CD4-positive, CD25-positive, alpha-beta regulatory T cell (primary cell): ENCODE measurements at regions not wholly inside any gene's neighbourhood (a gene's known extent, or its start where the extent isn't known, plus 50 kb on each side); places are given as distances from the start of the nearest gene placed in this dataset.

ENCODE experiments used
- ATAC-seq, 2 donors: fragments of 150-1000 bp; cut with Tn5 transposase; one replicate each; pipeline ENCODE4 v1.10.0; 2021; ENCODE audit warnings: low read depth in 2 of 2, moderate number of reproducible peaks in 2 of 2, moderate library complexity in 1 of 2
- DNase-seq, 3 donors: peaks; one replicate each; pipeline versions ENCODE4 v3.0.0 to v3.0.0-alpha.2; 2012 to 2022; ENCODE audit warnings: mixed read lengths in 1 of 3
- H3K27ac ChIP-seq: one replicate; pipeline ENCODE4 v1.7.0; 2013; ENCODE audit warnings: mild to moderate bottlenecking, low read length; ENCODE audit not compliant: insufficient read depth, poor library complexity, severe bottlenecking
- H3K27me3 ChIP-seq: one replicate; pipeline ENCODE4 v1.7.0; 2013; ENCODE audit warnings: low read length; ENCODE audit not compliant: control insufficient read depth, insufficient read depth
- H3K36me3 ChIP-seq: one replicate; pipeline ENCODE4 v1.7.0; 2013; ENCODE audit warnings: mild to moderate bottlenecking, low read length, moderate library complexity; ENCODE audit not compliant: control insufficient read depth, insufficient read depth
- H3K4me1 ChIP-seq: 2 replicates; pipeline ENCODE4 v1.7.0; 2013; ENCODE audit warnings: mild to moderate bottlenecking, low read length; ENCODE audit not compliant: insufficient read depth, control insufficient read depth, poor library complexity, severe bottlenecking
- H3K4me3 ChIP-seq: one replicate; pipeline ENCODE4 v1.7.0; 2013; ENCODE audit warnings: low read depth, mild to moderate bottlenecking, low read length, moderate library complexity
- H3K9me3 ChIP-seq, 2 experiments: 1 replicate in 1 of 2; 2 replicates in 1 of 2; pipeline ENCODE4 v1.7.0; 2013; ENCODE audit warnings: low read length in 2 of 2, mild to moderate bottlenecking in 1 of 2, moderate library complexity in 1 of 2; ENCODE audit not compliant: control insufficient read depth in 2 of 2
- H3K27ac Mint-ChIP-seq, 3 donors: one replicate each; pipeline ENCODE4 v1.8.0; 2020 to 2022; ENCODE audit warnings: mild to moderate bottlenecking in 3 of 3, mixed read lengths in 3 of 3, moderate library complexity in 2 of 3
- H3K27me3 Mint-ChIP-seq: one replicate; pipeline ENCODE4 v1.8.0; 2022; ENCODE audit warnings: mild to moderate bottlenecking, mixed read lengths
- H3K36me3 Mint-ChIP-seq: one replicate; pipeline ENCODE4 v1.8.0; 2020; ENCODE audit warnings: mixed read lengths
- H3K4me1 Mint-ChIP-seq, 4 donors: one replicate each; pipeline ENCODE4 v1.8.0; 2020 to 2022; ENCODE audit warnings: mixed read lengths in 4 of 4, mild to moderate bottlenecking in 1 of 4
- H3K4me3 Mint-ChIP-seq, 4 donors: one replicate each; pipeline ENCODE4 v1.8.0; 2020 to 2022; ENCODE audit warnings: mild to moderate bottlenecking in 4 of 4, mixed read lengths in 4 of 4, moderate library complexity in 3 of 4
- H3K9me3 Mint-ChIP-seq, 7 donors: one replicate each; pipeline ENCODE4 v1.8.0; 2020 to 2022; ENCODE audit warnings: mixed read lengths in 7 of 7, mild to moderate bottlenecking in 3 of 7, moderate library complexity in 2 of 7

GRCh38 chr5:106906199-106906598, 764.5 kb downstream of the EFNA5 start:
- Histone ChIP-seq H3K4me3 (no peak overlapping the region), H3K9me3 (no peaks in the 10 kb centered on the region), H3K27me3 (no peaks in the 10 kb centered on the region), H3K27ac (no peak overlapping the region), H3K36me3 (no peaks in the 10 kb centered on the region), H3K4me1 (no peaks in the 10 kb centered on the region)
- no peaks in the 10 kb centered on the region for H3K36me3 Mint-ChIP-seq
- no peak for DNase-seq
- no peaks in the 10 kb centered on the region for H3K4me1 Mint-ChIP-seq
- no peak overlapping the region for H3K4me3 Mint-ChIP-seq
- no peak for ATAC-seq
- no peak overlapping the region for H3K27ac Mint-ChIP-seq
- H3K9me3 Mint-ChIP-seq = peaks cover 0 to 12% (median 3%) of the 10 kb centered on the region in 7 donors
- H3K27me3 Mint-ChIP-seq = no peaks in the 10 kb centered on the region

- Mint-ChIP-seq H3K36me3 (no peaks in the 10 kb centered on the region), H3K4me1 (no peaks in the 10 kb centered on the region)
Observed at GRCh38 chr5:106894964-106895363, 775.8 kb downstream of the EFNA5 start.

GRCh38 chr5:106882035-106882434, 788.7 kb downstream of the EFNA5 start:
- no peaks in the 10 kb centered on the region for H3K9me3 ChIP-seq
- Mint-ChIP-seq H3K4me1 (no peaks in the 10 kb centered on the region), H3K4me3 (no peak overlapping the region), H3K36me3 (no peaks in the 10 kb centered on the region), H3K27ac (no peak overlapping the region), H3K9me3 (peaks cover 0 to 8% (median 1%) of the 10 kb centered on the region in 7 donors), H3K27me3 (no peaks in the 10 kb centered on the region)
- no peak overlapping the region for H3K4me3 ChIP-seq
- DNase-seq (no peak), ATAC-seq (no peak)
- H3K4me1 ChIP-seq = no peaks in the 10 kb centered on the region
- no peaks in the 10 kb centered on the region for H3K36me3 ChIP-seq
- no peaks in the 10 kb centered on the region for H3K27me3 ChIP-seq
- H3K27ac ChIP-seq = no peak overlapping the region

More at GRCh38 chr5:106894964-106895363, 775.8 kb downstream of the EFNA5 start:
- Histone ChIP-seq H3K9me3 (no peaks in the 10 kb centered on the region), H3K4me1 (no peaks in the 10 kb centered on the region), H3K36me3 (no peaks in the 10 kb centered on the region), H3K27me3 (no peaks in the 10 kb centered on the region), H3K4me3 (no peak overlapping the region), H3K27ac (no peak overlapping the region)
- Mint-ChIP-seq H3K27ac (no peak overlapping the region), H3K9me3 (peaks cover 0 to 7% (median 2%) of the 10 kb centered on the region in 7 donors), H3K4me3 (no peak overlapping the region), H3K27me3 (no peaks in the 10 kb centered on the region)
- DNase-seq (no peak), ATAC-seq (no peak)

DNA sequence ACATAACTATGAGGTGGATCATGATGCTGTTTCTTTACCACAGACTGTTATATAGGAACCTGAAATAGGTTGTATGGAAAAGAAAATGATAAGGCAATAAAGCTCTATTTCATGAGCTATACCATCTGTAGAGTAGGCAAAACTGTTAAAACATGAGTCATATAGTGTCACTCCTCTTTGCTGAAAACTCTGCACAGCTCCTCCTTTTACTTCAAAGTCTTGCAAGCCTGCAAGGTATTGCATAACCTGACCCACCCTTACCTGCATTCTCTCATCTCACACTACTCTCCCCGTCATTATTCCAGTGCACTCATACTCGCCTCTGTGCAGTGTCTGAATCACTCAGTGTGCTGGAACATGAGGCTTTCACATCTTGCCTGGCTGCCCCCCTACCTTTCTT, 790.1 kb downstream of the EFNA5 start:
- H3K4me3 ChIP-seq = no peak overlapping the region
- Mint-ChIP-seq H3K4me3 (no peak overlapping the region), H3K27ac (no peak overlapping the region), H3K36me3 (no peaks in the 10 kb centered on the region), H3K9me3 (peaks cover 0 to 8% (median 1%) of the 10 kb centered on the region in 7 donors), H3K27me3 (no peaks in the 10 kb centered on the region), H3K4me1 (no peaks in the 10 kb centered on the region)
- no peak overlapping the region for H3K27ac ChIP-seq
- ATAC-seq = no peak
- no peaks in the 10 kb centered on the region for H3K9me3 ChIP-seq
- no peaks in the 10 kb centered on the region for H3K4me1 ChIP-seq
- no peaks in the 10 kb centered on the region for H3K36me3 ChIP-seq
- no peaks in the 10 kb centered on the region for H3K27me3 ChIP-seq
- no peak for DNase-seq

GRCh38 chr5:106877881-106878280, 792.9 kb downstream of the EFNA5 start:
- Histone ChIP-seq H3K27me3 (no peaks in the 10 kb centered on the region), H3K27ac (no peak overlapping the region), H3K4me3 (no peak overlapping the region), H3K9me3 (no peaks in the 10 kb centered on the region), H3K4me1 (no peaks in the 10 kb centered on the region), H3K36me3 (no peaks in the 10 kb centered on the region)
- Mint-ChIP-seq H3K4me1 (no peaks in the 10 kb centered on the region), H3K36me3 (no peaks in the 10 kb centered on the region), H3K27me3 (no peaks in the 10 kb centered on the region), H3K27ac (no peak overlapping the region), H3K9me3 (peaks cover 0 to 9% (median 3%) of the 10 kb centered on the region in 7 donors), H3K4me3 (no peak overlapping the region)
- ATAC-seq (no peak), DNase-seq (no peak)

DNA sequence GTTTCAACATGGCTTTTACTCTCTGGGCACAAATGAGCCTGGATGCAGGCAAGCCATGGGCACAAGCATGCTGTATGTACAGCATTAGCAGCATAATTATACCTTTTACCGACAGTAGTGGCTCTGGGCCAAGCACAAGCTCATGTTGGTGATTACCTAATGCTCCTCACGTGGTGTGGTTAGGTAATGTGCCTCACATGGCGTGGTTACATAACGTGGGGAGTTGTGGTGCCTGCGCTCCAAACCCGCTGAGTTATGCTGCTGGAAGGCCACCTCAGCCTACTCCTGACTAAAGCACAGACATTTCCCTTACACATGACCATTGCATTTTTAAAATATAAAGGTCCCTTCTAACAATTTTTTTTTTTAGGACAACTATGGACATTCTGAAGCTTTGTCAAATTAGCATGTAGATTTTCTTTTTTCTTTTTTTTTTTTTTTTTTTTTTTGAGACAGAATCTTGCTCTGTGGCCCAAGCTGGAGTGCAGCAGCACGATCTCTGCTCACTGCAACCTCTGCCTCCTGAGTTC, 794.0 kb downstream of the EFNA5 start:
- H3K4me1 Mint-ChIP-seq = no peaks in the 10 kb centered on the region
- H3K36me3 Mint-ChIP-seq = no peaks in the 10 kb centered on the region
- no peaks in the 10 kb centered on the region for H3K9me3 ChIP-seq
- no peak for ATAC-seq
- no peaks in the 10 kb centered on the region for H3K27me3 ChIP-seq
- H3K9me3 Mint-ChIP-seq = peaks cover 0 to 10% (median 1%) of the 10 kb centered on the region in 7 donors
- H3K4me3 Mint-ChIP-seq = no peak overlapping the region
- no peak overlapping the region for H3K4me3 ChIP-seq
- H3K27me3 Mint-ChIP-seq = no peaks in the 10 kb centered on the region
- H3K27ac Mint-ChIP-seq = no peak overlapping the region
- DNase-seq = no peak
- H3K36me3 ChIP-seq = no peaks in the 10 kb centered on the region
- H3K27ac ChIP-seq = no peak overlapping the region
- no peaks in the 10 kb centered on the region for H3K4me1 ChIP-seq

DNA sequence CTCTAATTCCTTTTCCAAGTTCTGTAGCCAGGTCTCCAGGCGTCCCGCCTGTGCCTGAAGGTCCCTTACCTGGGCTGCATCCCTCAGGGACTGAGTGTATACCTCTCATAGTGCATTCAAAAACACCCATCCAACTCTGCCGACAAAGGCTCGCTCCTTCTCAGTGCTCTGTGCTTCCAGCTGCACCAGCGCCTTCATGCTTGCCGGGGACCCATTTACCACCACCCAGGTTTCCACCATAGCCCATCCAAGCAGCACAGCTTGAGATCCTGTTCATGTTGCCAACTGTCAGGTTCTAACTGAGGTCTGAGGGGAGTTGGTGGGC, 794.5 kb downstream of the EFNA5 start:
- Histone ChIP-seq H3K9me3 (no peaks in the 10 kb centered on the region), H3K36me3 (no peaks in the 10 kb centered on the region), H3K27ac (no peak overlapping the region), H3K4me1 (no peaks in the 10 kb centered on the region), H3K4me3 (no peak overlapping the region), H3K27me3 (no peaks in the 10 kb centered on the region)
- DNase-seq = no peak
- Mint-ChIP-seq H3K27me3 (no peaks in the 10 kb centered on the region), H3K4me3 (no peak overlapping the region), H3K4me1 (no peaks in the 10 kb centered on the region), H3K27ac (no peak overlapping the region), H3K36me3 (no peaks in the 10 kb centered on the region), H3K9me3 (peaks cover 0 to 10% (median 2%) of the 10 kb centered on the region in 7 donors)
- ATAC-seq = no peak

DNA sequence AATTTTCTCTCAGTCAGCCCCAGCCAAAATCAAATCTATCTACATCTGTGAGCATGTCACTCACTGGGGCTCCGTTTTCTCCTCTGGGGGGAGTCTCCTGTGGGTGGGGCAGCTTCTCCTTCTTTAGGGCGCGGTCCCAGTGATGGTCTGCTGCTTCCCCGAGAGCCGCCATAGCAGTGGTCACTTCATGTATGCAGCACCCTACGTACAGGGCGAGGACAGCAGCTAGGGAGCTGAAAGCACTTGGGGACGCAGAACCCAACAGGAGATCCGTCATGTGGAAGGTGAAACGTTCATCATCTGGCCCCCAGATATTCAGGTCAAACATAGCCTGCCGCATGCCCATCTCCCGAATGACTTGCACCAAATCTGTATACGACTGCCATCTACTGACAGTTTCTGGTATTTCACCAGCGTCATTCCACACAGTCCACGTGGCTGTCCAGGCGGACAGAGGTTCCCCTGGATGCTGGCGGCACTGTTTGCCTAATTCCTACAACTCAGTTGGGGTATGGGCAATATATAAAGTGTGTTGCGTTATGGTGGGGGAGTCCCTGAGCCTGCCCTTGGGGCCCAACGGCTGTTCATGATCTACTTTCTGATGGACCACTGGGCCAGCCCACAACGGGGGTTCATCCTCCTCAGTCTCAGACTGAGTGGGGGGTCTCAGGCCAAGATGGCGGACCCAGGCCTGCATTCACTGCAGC, 795.0 kb downstream of the EFNA5 start:
- Histone ChIP-seq H3K36me3 (no peaks in the 10 kb centered on the region), H3K9me3 (no peaks in the 10 kb centered on the region), H3K4me1 (no peaks in the 10 kb centered on the region), H3K4me3 (no peak overlapping the region), H3K27ac (no peak overlapping the region), H3K27me3 (no peaks in the 10 kb centered on the region)
- ATAC-seq (no peak), DNase-seq (peak in 1 of 3 donors; percentile 5)
- Mint-ChIP-seq H3K9me3 (peaks cover 0 to 10% (median 1%) of the 10 kb centered on the region in 7 donors), H3K36me3 (no peaks in the 10 kb centered on the region), H3K4me3 (no peak overlapping the region), H3K4me1 (no peaks in the 10 kb centered on the region), H3K27ac (no peak overlapping the region), H3K27me3 (no peaks in the 10 kb centered on the region)
